Stimulated activated CD8-positive, alpha-beta memory T cell treated with anti-CD3 and anti-CD28 coated beads, Interleukin-2, amount 100 ng/mL, for 48 hours (primary cell): ENCODE measurements at regions not wholly inside any gene's neighbourhood (a gene's known extent, or its start where the extent isn't known, plus 50 kb on each side); places are given as distances from the start of the nearest gene placed in this dataset.

Source experiments
- DNase-seq, 2 donors: peaks; one replicate each; pipeline ENCODE4 v3.0.0-alpha.2; 2020; ENCODE audit warnings: low read depth in 2 of 2

GRCh38 chr16:79298894-79299799 is 301.4 kb downstream of the MAF start:
- no peak for DNase-seq

- no peak for DNase-seq
Observed at GRCh38 chr16:79298476-79298875, 302.1 kb downstream of the MAF start.

GRCh38 chr16:79297805-79298204 is 302.7 kb downstream of the MAF start:
- no peak for DNase-seq

- DNase-seq: no peak
Observed at GRCh38 chr16:79297296-79297695, 303.2 kb downstream of the MAF start.

- DNase-seq: no peak
Observed at GRCh38 chr16:79296491-79296890, 304.0 kb downstream of the MAF start.

GRCh38 chr16:79295746-79296145 is 304.8 kb downstream of the MAF start:
- no peak for DNase-seq

GRCh38 chr16:79295162-79295561 is 305.4 kb downstream of the MAF start:
- no peak for DNase-seq

GRCh38 chr16:79294568-79294967 is 306.0 kb downstream of the MAF start:
- DNase-seq: no peak

- no peak for DNase-seq
Observed at GRCh38 chr16:79293836-79294460, 306.6 kb downstream of the MAF start.

GRCh38 chr16:79288066-79288465 is 312.5 kb downstream of the MAF start:
- DNase-seq: no peak

GRCh38 chr16:79287424-79287917 is 313.1 kb downstream of the MAF start:
- no peak for DNase-seq

- DNase-seq: no peak
Observed at GRCh38 chr16:79286646-79287423, 313.7 kb downstream of the MAF start.

GRCh38 chr16:79284766-79285165 is 315.8 kb downstream of the MAF start:
- no peak for DNase-seq

GRCh38 chr16:79283578-79283977 is 317.0 kb downstream of the MAF start:
- DNase-seq: no peak

GRCh38 chr16:79282806-79283205 is 317.7 kb downstream of the MAF start:
- no peak for DNase-seq

GRCh38 chr16:79278506-79278905 is 322.0 kb downstream of the MAF start:
- DNase-seq: peak; percentile 40 to 45

GRCh38 chr16:79276501-79276900 is 324.0 kb downstream of the MAF start:
- no peak for DNase-seq

- DNase-seq: no peak
Observed at GRCh38 chr16:79274264-79274663, 326.3 kb downstream of the MAF start.

GRCh38 chr16:79272141-79272577 is 328.4 kb downstream of the MAF start:
- peak; percentile 60 to 65 for DNase-seq

GRCh38 chr16:79271583-79271982 is 329.0 kb downstream of the MAF start:
- DNase-seq: no peak

- DNase-seq: no peak
Observed at GRCh38 chr16:79270011-79270410, 330.5 kb downstream of the MAF start.

- DNase-seq: peak; percentile 55 to 58
Observed at GRCh38 chr16:79269211-79269863, 331.2 kb downstream of the MAF start.
